ENCODE measurements at regions not wholly inside any gene's neighbourhood (a gene's known extent, or its start where the extent isn't known, plus 50 kb on each side); places are given as distances from the start of the nearest gene placed in this dataset.
"Not testable (repeated sequence)": the region's sequence is repeated elsewhere in the genome, so short reads cannot be mapped to it uniquely, and the experiment has no call there.

DNA sequence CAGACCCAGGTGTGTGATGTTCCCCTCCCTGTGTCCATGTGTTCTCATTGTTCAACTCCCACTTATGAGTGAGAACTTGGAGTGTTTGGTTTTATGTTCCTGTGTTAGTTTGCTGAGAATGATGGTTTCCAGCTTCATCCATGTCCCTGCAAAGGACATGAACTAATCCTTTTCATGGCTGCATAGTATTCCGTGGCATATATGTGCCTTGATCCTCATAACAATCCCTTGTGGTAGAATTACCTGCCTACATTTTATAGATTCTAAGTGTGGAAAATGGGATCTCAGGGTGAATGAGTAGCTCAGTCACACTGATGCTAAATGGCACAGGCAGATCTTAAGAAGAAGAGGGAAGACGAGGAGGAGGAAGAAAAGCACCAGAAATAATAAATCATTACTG, 202.7 kb downstream of the ALDH8A1 start:
- H3K27ac ChIP-seq, H3K4me3 ChIP-seq: not testable (repeated sequence)

DNA sequence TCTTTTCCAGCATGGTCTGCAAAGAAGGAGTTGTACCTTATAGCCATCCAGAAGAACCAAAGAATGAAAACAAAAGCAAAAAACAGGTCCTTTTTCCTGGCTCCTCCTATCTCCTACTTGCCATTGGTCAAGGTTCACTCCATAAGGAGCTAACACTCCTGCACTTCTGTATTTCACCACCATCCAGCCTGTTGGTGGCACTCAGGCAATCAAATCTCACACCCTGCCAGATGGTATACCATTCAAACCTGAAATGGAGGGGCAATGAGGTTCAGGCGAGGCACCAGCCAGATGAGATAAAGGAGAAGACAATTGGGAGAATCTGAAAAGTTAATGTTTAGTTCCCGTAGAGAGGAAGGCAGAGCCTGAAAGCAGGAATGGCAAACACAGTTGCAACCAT, 203.8 kb downstream of the ALDH8A1 start:
- Histone ChIP-seq H3K27ac (no peak overlapping the region), H3K4me3 (no peak overlapping the region)

DNA sequence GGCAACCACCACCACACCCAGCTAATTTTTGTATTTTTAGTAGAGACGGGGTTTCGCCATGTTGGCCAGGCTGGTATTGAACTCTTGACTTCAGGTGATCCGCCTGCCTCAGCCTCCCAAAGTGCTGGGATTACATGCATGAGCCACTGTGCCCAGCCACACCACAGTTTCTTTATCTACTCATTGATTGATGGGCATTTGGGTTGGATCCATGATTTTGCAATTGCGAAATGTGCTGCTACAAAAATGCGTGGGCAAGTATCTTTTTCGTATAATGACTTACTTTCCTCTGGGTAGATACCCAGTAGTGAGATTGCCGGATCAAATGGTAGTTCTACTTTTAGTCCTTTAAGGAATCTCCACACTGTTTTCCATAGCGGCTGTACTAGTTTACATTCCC, 204.7 kb downstream of the ALDH8A1 start:
- H3K4me3 ChIP-seq, H3K27ac ChIP-seq: not testable (repeated sequence)

GRCh38 chr6:134744301-134744700, 205.6 kb downstream of the ALDH8A1 start:
- H3K27ac ChIP-seq: no peak overlapping the region
- no peak overlapping the region for H3K4me3 ChIP-seq

- H3K4me3 ChIP-seq: no peak overlapping the region
- H3K27ac ChIP-seq: no peak overlapping the region
Observed at GRCh38 chr6:134741200-134741536, 208.7 kb downstream of the ALDH8A1 start.

- Histone ChIP-seq H3K4me3 (no peak overlapping the region), H3K27ac (no peak overlapping the region)
Observed at GRCh38 chr6:134740473-134741199, 209.3 kb downstream of the ALDH8A1 start.

DNA sequence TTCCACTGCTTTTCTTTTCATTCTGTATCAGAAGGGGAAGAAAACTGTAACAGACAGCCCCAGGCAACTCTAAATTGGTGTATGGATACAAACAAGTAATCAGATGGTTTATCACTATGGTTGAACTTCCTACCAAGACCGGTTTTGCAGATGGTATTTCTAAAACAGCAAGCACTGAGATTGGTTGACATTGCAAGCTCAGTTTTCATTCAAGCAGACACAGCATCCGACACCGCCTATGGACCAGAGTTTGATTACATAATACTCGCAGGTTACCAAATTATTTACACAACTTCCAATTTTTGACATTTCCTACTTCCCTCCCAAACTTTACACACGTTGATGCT, 209.9 kb downstream of the ALDH8A1 start:
- no peak overlapping the region for H3K27ac ChIP-seq

DNA sequence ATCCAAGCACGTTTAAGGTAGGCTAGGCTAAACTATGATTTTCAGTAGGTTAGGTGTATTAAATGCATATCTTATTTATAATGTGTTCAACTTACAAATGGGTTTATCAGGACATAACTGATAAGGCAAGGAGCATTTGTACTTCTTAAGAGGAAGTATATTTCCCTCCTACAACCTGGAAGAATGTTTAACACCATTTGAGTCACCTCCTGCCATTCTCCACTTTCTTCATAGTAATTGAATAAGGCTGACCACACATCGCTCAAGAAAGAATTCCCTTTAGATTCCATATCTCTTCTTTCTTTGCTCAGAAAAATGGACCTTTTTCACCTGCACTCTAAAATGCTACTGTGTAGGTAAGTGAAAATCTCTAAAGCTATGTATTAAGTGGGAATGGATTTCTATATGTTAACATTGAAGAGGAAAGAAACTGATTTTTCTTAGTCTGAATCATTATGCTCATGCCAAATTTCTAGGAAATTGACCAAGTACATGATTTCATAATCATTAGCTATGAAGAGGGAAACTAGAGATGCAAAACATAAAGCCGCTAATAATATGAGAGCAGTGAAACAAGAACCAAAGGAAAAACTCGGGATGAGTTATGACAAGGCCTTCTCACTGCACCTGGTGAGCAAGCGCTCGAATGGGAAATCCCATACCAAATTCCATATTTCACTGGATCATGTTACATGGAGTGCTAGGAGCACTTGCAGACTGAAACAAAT, 210.4 kb downstream of the ALDH8A1 start:
- Histone ChIP-seq H3K27ac (no peak overlapping the region), H3K4me3 (no peak overlapping the region)

More for the DNA sequence above, 209.9 kb downstream of the ALDH8A1 start:
- H3K4me3 ChIP-seq: no peak overlapping the region

DNA sequence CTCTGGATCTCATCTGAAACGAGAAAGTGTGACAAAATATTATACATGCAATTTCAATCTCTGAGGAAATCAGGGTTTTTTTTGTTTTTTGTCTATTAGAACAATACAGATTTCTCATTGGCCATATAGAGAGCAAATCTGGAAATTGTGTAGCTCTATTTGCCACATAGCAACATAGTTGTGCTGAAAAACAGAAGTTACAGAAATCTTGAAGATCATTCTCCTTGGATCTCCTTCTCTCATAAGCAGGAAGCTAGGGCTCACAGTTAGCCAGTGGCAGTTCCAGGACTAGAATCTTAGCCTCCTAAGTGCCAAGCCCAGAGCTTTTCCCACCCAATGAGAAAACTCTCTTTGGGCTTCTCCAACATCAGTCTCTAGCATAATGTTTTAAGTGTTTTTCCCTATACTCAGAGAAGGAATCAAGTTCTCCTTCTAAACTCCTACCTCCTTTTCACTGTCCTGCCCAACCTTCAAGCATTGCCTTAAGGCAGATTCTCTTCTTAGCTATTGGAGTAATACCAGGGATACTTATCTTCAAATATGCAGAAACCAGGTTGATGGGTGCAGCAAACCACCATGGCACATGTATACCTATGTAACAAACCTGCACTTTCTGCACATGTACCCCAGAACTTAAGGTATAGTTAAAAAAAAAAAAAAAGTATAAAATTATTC, 211.6 kb downstream of the ALDH8A1 start:
- Histone ChIP-seq H3K27ac (no peak overlapping the region), H3K4me3 (no peak overlapping the region)

GRCh38 chr6:134735461-134735860, 214.4 kb downstream of the ALDH8A1 start:
- no peak overlapping the region for H3K4me3 ChIP-seq
- H3K27ac ChIP-seq: no peak overlapping the region

GRCh38 chr6:134734312-134734869, 215.5 kb downstream of the ALDH8A1 start:
- no peak overlapping the region for H3K27ac ChIP-seq
- no peak overlapping the region for H3K4me3 ChIP-seq

DNA sequence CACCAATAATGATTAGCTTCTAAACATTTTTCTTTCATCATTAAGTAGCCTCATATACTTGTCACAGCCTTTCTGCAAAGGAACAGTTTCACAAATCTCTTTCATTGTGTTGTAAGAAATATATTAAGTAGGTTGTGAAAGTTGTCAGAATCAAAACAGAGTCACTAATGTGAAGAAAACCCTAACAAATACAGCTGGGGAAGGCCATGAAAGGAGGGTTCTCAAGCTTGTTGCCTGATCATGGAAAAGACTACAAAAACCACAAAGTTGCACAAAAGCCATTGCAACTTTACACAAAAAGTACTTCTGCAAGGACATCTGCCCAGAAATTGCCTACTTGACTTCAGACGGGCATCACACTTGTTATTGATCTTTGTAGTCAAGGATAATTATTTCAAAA, 216.1 kb downstream of the ALDH8A1 start:
- Histone ChIP-seq H3K27ac (no peak overlapping the region), H3K4me3 (no peak overlapping the region)

- Histone ChIP-seq H3K4me3 (no peak overlapping the region), H3K27ac (no peak overlapping the region)
Observed at GRCh38 chr6:134732763-134733162, 217.1 kb downstream of the ALDH8A1 start.

- no peak overlapping the region for H3K4me3 ChIP-seq
Observed at GRCh38 chr6:134731615-134732014, 218.3 kb downstream of the ALDH8A1 start.

DNA sequence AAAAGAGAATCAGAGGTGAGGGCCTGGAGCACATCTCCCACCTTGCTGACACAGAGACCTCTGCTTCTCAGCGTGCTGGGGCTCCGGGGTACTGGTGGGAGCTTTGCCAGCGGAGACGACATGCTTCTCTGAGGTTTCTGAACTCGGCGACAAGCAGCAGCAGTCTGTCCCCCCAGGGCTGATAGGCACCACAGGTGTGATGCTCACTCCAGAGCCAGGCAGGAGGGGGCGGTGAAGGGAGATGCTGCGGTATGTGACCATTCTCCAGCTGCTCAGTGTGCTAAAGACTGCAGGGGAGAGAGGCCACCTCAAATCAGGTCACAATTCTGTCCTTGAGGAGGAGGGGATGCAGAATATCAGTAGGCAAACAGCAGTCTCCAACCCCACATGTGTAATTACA, 219.9 kb downstream of the ALDH8A1 start:
- no peak overlapping the region for H3K27ac ChIP-seq
- H3K4me3 ChIP-seq: no peak overlapping the region

More at GRCh38 chr6:134731615-134732014, 218.3 kb downstream of the ALDH8A1 start:
- no peak overlapping the region for H3K27ac ChIP-seq

- H3K4me3 ChIP-seq: no peak overlapping the region
- H3K27ac ChIP-seq: no peak overlapping the region
Observed at GRCh38 chr6:134729561-134729960, 220.3 kb downstream of the ALDH8A1 start.

DNA sequence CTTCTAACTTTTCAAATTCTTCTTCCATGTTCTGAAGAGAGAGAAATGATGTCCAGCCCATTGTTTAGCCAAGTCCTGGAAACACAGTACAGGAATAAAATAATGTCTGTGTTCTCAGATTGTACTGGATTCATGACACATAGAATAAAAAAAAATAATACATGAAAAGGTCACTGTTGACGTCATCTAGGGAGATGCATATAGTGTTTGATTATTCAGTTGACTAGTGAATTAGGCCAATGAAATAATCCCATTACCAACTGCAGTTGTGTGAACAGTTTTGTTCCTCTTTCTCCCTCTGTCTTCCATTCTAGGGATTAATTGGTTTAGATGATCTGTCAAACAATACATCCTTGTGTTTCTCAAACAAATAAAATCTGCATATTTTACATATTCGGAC, 222.8 kb downstream of the ALDH8A1 start:
- no peak overlapping the region for H3K27ac ChIP-seq
- no peak overlapping the region for H3K4me3 ChIP-seq

GRCh38 chr6:134725590-134725989, 224.3 kb downstream of the ALDH8A1 start:
- H3K27ac ChIP-seq: peak overlapping the region in 1 of 21 experiments; percentile 52
- H3K4me3 ChIP-seq: no peak overlapping the region

DNA sequence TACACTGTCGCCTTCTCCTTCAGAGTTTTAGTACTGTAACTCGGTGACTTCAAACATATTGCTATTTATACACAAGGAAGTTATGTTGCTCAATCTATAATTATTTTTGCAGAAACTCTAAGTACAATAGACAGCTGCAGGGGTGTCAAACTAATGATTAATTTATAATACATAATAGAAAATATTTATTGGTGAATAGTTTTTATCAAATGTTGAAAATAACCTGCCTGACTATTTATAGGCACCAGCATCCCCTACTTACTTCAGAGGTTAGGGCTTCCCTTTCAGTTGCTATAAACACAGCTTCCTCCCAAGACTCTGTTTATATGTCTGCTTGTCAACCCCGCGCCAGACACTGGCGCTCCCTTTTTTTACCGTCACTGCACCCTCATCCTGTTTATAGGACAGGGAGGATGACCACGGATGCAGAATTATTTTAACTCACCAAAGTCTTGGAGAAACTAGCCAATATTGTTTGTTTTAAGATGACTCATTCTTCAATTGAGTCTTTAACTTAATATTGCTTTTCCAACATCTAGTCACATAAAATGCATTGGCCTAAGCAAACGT, 225.0 kb downstream of the ALDH8A1 start:
- H3K4me3 ChIP-seq: no peak overlapping the region
- H3K27ac ChIP-seq: peak overlapping the region in 1 of 21 experiments; percentile 52

GRCh38 chr6:134723081-134723871, 226.6 kb downstream of the ALDH8A1 start:
- H3K27ac ChIP-seq: peak overlapping the region in 10 of 21 experiments; percentile 16 to 74 (median 38)

More at GRCh38 chr6:134723081-134723871, 226.6 kb downstream of the ALDH8A1 start:
- no peak overlapping the region for H3K4me3 ChIP-seq
